DND-41 (cell line): ENCODE measurements at regions not wholly inside any gene's neighbourhood (a gene's known extent, or its start where the extent isn't known, plus 50 kb on each side); places are given as distances from the start of the nearest gene placed in this dataset.

Experiments
- ATAC-seq: fragments of 200-7000 bp; cut with Tn5 transposase; 3 replicates; pipeline ENCODE4 v1.9.1; 2021; ENCODE audit warnings: low read depth; ENCODE audit not compliant: insufficient read depth
- DNase-seq: peaks from one replicate; pipeline ENCODE4 v3.0.0-alpha.2; 2020
- H2AFZ ChIP-seq: 2 replicates; pipeline ENCODE4 v1.6.0; 2012; ENCODE audit warnings: low read depth, low read length
- H3K27ac ChIP-seq: 2 replicates; pipeline ENCODE4 v1.5.1; 2012; ENCODE audit warnings: low read length, inconsistent platforms
- H3K27me3 ChIP-seq: fragments of 200-600 bp; sonication (generic); 2 replicates; pipeline ENCODE4 v1.6.0; 2012; ENCODE audit warnings: low read length, mild to moderate bottlenecking, inconsistent platforms; ENCODE audit not compliant: insufficient read depth, poor library complexity
- H3K36me3 ChIP-seq: 2 replicates; pipeline ENCODE4 v1.5.1; 2012; ENCODE audit warnings: low read length, inconsistent platforms; ENCODE audit not compliant: insufficient read depth
- H3K4me1 ChIP-seq: 2 replicates; pipeline ENCODE4 v1.5.1; 2012; ENCODE audit warnings: mild to moderate bottlenecking, low read length; ENCODE audit not compliant: insufficient read depth
- H3K4me2 ChIP-seq: 2 replicates; pipeline ENCODE4 v1.6.0; 2012; ENCODE audit warnings: mild to moderate bottlenecking, moderate library complexity, low read length, inconsistent platforms; ENCODE audit not compliant: insufficient read depth
- H3K4me3 ChIP-seq, 2 experiments: fragments of 200-600 bp in 1 of 2; shearing (Covaris generic) in 1 of 2; 2 replicates each; pipeline ENCODE4 v1.5.1; 2012 to 2016; ENCODE audit warnings: inconsistent platforms in 2 of 2, low read length in 2 of 2, mild to moderate bottlenecking in 2 of 2, low read depth in 1 of 2, moderate library complexity in 1 of 2
- H3K79me2 ChIP-seq: 2 replicates; pipeline ENCODE4 v1.6.0; 2012; ENCODE audit warnings: low read length, inconsistent platforms; ENCODE audit not compliant: insufficient read depth
- H3K9ac ChIP-seq: 2 replicates; pipeline ENCODE4 v1.6.0; 2012; ENCODE audit warnings: low read depth, mild to moderate bottlenecking, inconsistent platforms, low read length, moderate library complexity
- H3K9me3 ChIP-seq: 2 replicates; pipeline ENCODE4 v1.5.1; 2012; ENCODE audit warnings: low read length, moderate library complexity, mild to moderate bottlenecking, inconsistent platforms; ENCODE audit not compliant: insufficient read depth, severe bottlenecking
- H4K20me1 ChIP-seq: 2 replicates; pipeline ENCODE4 v1.6.0; 2012; ENCODE audit warnings: low read length; ENCODE audit not compliant: insufficient read depth
- EZH2 ChIP-seq: IDR thresholded peaks from 3 replicates; pipeline ENCODE4 v1.6.1; 2012; ENCODE audit warnings: borderline replicate concordance, low read depth, mild to moderate bottlenecking, moderate library complexity, low read length, inconsistent platforms; ENCODE audit not compliant: severe bottlenecking
- TF ChIP-seq, protein P1 (sequence below): IDR thresholded peaks from 2 replicates; pipeline ENCODE4 v1.5.1; 2012; ENCODE audit warnings: borderline replicate concordance, low read length, moderate library complexity, mild to moderate bottlenecking; ENCODE audit not compliant: poor library complexity, severe bottlenecking; ENCODE audit errors: extremely low read depth

DNA sequence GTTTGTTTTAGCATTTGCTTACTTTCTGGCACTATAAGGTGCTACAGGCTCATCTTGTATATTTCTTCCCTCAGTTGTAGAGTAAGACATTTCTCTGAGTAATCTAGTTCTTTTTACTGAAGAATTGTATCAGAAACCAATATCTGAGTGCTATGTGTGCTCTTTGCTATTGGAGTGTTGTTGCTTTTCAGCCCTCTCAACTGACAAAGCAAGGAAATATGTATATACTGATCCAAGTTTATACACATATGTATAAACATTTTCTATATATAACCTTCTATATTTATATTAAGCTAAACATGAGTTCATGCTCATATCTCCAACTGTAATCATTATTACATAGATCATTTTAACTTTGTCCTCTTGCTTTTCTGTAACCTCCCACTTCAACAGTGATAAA, 405.7 kb downstream of the RFPL4B start:
- Histone ChIP-seq H3K27ac (no peak overlapping the region), H3K27me3 (no peaks in the 10 kb centered on the region), H3K9ac (no peak overlapping the region), H3K36me3 (no peaks in the 10 kb centered on the region), H4K20me1 (no peaks in the 10 kb centered on the region), H3K4me1 (no peaks in the 10 kb centered on the region), H3K4me3 (no peak overlapping the region), H2AFZ (no peak overlapping the region), H3K79me2 (no peaks in the 10 kb centered on the region), H3K9me3 (no peaks in the 10 kb centered on the region), H3K4me2 (no peak overlapping the region)
- no peak for TF ChIP-seq EZH2
- TF ChIP-seq, protein P1, sequence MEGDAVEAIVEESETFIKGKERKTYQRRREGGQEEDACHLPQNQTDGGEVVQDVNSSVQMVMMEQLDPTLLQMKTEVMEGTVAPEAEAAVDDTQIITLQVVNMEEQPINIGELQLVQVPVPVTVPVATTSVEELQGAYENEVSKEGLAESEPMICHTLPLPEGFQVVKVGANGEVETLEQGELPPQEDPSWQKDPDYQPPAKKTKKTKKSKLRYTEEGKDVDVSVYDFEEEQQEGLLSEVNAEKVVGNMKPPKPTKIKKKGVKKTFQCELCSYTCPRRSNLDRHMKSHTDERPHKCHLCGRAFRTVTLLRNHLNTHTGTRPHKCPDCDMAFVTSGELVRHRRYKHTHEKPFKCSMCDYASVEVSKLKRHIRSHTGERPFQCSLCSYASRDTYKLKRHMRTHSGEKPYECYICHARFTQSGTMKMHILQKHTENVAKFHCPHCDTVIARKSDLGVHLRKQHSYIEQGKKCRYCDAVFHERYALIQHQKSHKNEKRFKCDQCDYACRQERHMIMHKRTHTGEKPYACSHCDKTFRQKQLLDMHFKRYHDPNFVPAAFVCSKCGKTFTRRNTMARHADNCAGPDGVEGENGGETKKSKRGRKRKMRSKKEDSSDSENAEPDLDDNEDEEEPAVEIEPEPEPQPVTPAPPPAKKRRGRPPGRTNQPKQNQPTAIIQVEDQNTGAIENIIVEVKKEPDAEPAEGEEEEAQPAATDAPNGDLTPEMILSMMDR, result no peak
- DNase-seq, result no peak
- ATAC-seq, result no peak

DNA sequence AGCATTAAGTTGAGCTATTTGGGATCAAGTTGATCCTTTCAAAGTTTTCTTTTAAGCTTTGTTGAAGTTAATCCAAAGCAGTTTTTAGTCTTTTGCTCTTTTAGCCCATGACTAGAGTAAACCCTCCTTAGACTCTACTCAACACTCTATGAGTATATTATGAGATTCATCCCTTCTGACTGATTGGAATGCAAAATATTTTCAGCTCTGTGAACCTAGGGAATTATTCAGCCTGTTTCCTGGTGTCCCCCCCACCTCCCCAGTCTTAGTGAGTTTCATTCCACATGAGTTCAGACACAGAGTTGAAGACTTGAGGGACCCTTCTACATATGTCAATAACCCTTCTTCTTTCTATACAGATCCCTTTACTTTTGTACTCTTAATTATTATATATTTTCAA, 413.7 kb downstream of the RFPL4B start:
- H3K36me3 ChIP-seq, result no peaks in the 10 kb centered on the region
- H3K79me2 ChIP-seq, result no peaks in the 10 kb centered on the region
- TF ChIP-seq, protein P1, result no peak
- TF ChIP-seq EZH2, result no peak
- H4K20me1 ChIP-seq, result no peaks in the 10 kb centered on the region
- H3K27ac ChIP-seq, result no peak overlapping the region
- H3K4me1 ChIP-seq, result no peaks in the 10 kb centered on the region
- no peak overlapping the region for H3K4me2 ChIP-seq
- H2AFZ ChIP-seq, result no peak overlapping the region
- ATAC-seq (no peak), DNase-seq (no peak)
- H3K27me3 ChIP-seq, result no peaks in the 10 kb centered on the region
- H3K9me3 ChIP-seq, result no peaks in the 10 kb centered on the region
- no peak overlapping the region for H3K4me3 ChIP-seq
- no peak overlapping the region for H3K9ac ChIP-seq

GRCh38 chr6:112761740-112762139, 414.6 kb downstream of the RFPL4B start:
- ATAC-seq (no peak), DNase-seq (no peak)
- no peak overlapping the region for H3K9ac ChIP-seq
- no peaks in the 10 kb centered on the region for H3K36me3 ChIP-seq
- H3K4me2 ChIP-seq, result no peak overlapping the region
- H3K4me1 ChIP-seq, result no peaks in the 10 kb centered on the region
- no peaks in the 10 kb centered on the region for H3K79me2 ChIP-seq
- no peaks in the 10 kb centered on the region for H3K9me3 ChIP-seq
- no peak overlapping the region for H3K27ac ChIP-seq
- no peaks in the 10 kb centered on the region for H3K27me3 ChIP-seq
- H4K20me1 ChIP-seq, result no peaks in the 10 kb centered on the region
- H3K4me3 ChIP-seq, result no peak overlapping the region
- H2AFZ ChIP-seq, result no peak overlapping the region
- no peak for TF ChIP-seq EZH2
- TF ChIP-seq, protein P1, result no peak

DNA sequence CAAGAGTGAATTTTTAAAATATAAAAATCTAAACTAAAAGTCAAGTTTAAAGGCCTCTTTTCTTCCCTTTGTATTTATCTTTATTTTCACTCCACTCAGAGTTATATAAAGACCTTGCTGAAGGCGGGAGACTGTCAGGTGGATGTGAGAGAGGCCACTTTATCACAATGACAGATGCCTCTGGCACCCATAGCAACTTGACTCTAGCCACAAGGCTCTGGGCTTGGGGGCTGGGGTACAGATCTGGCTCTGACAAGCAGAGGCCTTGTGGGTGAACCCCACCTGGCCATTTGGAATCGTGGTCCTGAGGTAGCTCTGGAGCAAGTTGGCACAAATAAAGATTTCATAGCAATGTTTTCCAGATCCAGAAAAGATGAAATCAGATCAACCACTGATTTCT, 417.2 kb downstream of the RFPL4B start:
- Histone ChIP-seq H3K4me2 (no peak overlapping the region), H3K27ac (no peak overlapping the region), H2AFZ (no peak overlapping the region), H4K20me1 (no peaks in the 10 kb centered on the region), H3K4me1 (no peaks in the 10 kb centered on the region), H3K9me3 (peaks cover 3% of the 10 kb centered on the region), H3K36me3 (no peaks in the 10 kb centered on the region), H3K79me2 (no peaks in the 10 kb centered on the region), H3K9ac (no peak overlapping the region), H3K4me3 (no peak overlapping the region), H3K27me3 (no peaks in the 10 kb centered on the region)
- TF ChIP-seq, protein P1, result no peak
- TF ChIP-seq EZH2, result no peak
- ATAC-seq (no peak), DNase-seq (no peak)
